Sigmoid colon (tissue), 6 donors: ENCODE measurements at regions not wholly inside any gene's neighbourhood (a gene's known extent, or its start where the extent isn't known, plus 50 kb on each side); places are given as distances from the start of the nearest gene placed in this dataset.

Experiments
- DNase-seq: peaks from one replicate; pipeline ENCODE4 v3.0.0-alpha.2; 2019
- H3K27ac ChIP-seq, 4 donors: fragments of 200-600 bp; sonication (generic); one replicate each; pipeline ENCODE4 v1.5.1; 2016 to 2019; ENCODE audit warnings: mild to moderate bottlenecking in 1 of 4
- H3K27me3 ChIP-seq, 3 donors: fragments of 200-600 bp; sonication (generic); one replicate each; pipeline ENCODE4 v1.5.1; 2019; ENCODE audit warnings: mild to moderate bottlenecking in 1 of 3
- H3K36me3 ChIP-seq, 4 donors: fragments of 200-600 bp; sonication (generic); one replicate each; pipeline ENCODE4 v1.5.1; 2016 to 2019
- H3K4me1 ChIP-seq, 4 donors: fragments of 200-600 bp; sonication (generic); one replicate each; pipeline ENCODE4 v1.5.1; 2017 to 2019
- H3K4me3 ChIP-seq, 4 donors: fragments of 200-600 bp; sonication (generic); one replicate each; pipeline ENCODE4 v1.5.1; 2017 to 2019; ENCODE audit warnings: mild to moderate bottlenecking in 2 of 4, moderate library complexity in 1 of 4
- H3K9me3 ChIP-seq, 4 donors: fragments of 200-600 bp in 3 of 4; sonication (generic) in 3 of 4; one replicate each; pipeline versions ENCODE4 v1.5.1 to v1.6.1; 2013 to 2019
- EP300 ChIP-seq, 4 donors: sonication (generic); formaldehyde crosslinking; IDR thresholded peaks; one replicate each; pipeline ENCODE4 v1.6.1; 2017; ENCODE audit warnings: antibody characterized with exemption in 4 of 4
- POLR2A ChIP-seq, 2 donors: fragments of 450-650 bp; IDR thresholded peaks; one replicate each; pipeline ENCODE4 v1.6.1; 2016; ENCODE audit warnings: antibody characterized with exemption in 2 of 2, mild to moderate bottlenecking in 2 of 2, moderate library complexity in 2 of 2
- POLR2AphosphoS5 ChIP-seq, 4 donors: sonication (generic); formaldehyde crosslinking; IDR thresholded peaks; one replicate each; pipeline ENCODE4 v1.6.1; 2017; ENCODE audit warnings: antibody characterized with exemption in 4 of 4
- WGBS, 2 donors: extraction: QIAGEN DNeasy Blood & Tissue Kit; methylation state at CpG; one replicate each; pipeline ENCODE4 v1.1.7; 2013; 5-methylcytosine and 5-hydroxymethylcytosine counted together
- intact Hi-C: fragments of 100-400 bp; cut with DNase I; formaldehyde crosslinking; loops from one replicate; pipeline ENCODE4 v1.15.1; 2023
- TF ChIP-seq, protein P1 (sequence below), 4 experiments: fragments of 450-650 bp in 3 of 4; fragments of 200-600 bp in 1 of 4; IDR thresholded peaks; one replicate each; pipeline ENCODE4 v1.5.1; 2016 to 2019; ENCODE audit warnings: antibody characterized with exemption in 4 of 4, mild to moderate bottlenecking in 3 of 4, moderate library complexity in 2 of 4
- donor health status: healthy with polysubstance abuse.
- donor health status: healthy.

DNA sequence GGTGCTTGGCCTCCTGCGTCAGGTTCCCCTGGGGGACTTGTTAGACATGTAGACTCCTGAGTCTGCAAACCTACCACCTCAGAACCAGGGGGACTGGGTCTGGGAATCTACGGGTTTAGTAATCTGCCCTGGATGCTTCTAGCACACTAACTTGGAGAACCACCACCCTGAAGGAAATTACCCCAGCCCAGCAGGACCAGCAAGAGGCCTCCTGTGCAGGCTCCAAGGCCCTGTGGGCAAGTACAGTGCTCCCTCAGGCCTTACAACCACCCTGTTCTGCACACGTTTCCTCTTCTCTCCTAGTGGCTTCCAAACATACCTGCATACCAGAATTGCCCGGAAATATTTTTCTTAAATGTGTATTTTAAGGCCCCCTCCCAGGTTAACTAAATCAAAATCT lies 423.0 kb downstream of the FUT8 start:
- Histone ChIP-seq H3K36me3 (no peaks in the 10 kb centered on the region), H3K27me3 (no peaks in the 10 kb centered on the region), H3K27ac (no peak overlapping the region), H3K4me3 (no peak overlapping the region), H3K9me3 (no peaks in the 10 kb centered on the region), H3K4me1 (peaks cover 0 to 7% (median 3%) of the 10 kb centered on the region in 4 donors)
- intact Hi-C loops: no loop called here
- WGBS, 2 donors: 93% methylated on average over 4 of the region's 4 CpGs
- TF ChIP-seq, protein P1, sequence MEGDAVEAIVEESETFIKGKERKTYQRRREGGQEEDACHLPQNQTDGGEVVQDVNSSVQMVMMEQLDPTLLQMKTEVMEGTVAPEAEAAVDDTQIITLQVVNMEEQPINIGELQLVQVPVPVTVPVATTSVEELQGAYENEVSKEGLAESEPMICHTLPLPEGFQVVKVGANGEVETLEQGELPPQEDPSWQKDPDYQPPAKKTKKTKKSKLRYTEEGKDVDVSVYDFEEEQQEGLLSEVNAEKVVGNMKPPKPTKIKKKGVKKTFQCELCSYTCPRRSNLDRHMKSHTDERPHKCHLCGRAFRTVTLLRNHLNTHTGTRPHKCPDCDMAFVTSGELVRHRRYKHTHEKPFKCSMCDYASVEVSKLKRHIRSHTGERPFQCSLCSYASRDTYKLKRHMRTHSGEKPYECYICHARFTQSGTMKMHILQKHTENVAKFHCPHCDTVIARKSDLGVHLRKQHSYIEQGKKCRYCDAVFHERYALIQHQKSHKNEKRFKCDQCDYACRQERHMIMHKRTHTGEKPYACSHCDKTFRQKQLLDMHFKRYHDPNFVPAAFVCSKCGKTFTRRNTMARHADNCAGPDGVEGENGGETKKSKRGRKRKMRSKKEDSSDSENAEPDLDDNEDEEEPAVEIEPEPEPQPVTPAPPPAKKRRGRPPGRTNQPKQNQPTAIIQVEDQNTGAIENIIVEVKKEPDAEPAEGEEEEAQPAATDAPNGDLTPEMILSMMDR (IDR thresholded peaks at IDR 0.05): no peak
- no peak for TF ChIP-seq POLR2AphosphoS5 (IDR thresholded peaks at IDR 0.05)
- no peak for TF ChIP-seq POLR2A (IDR thresholded peaks at IDR 0.05)
- TF ChIP-seq EP300 (IDR thresholded peaks at IDR 0.05): no peak
- DNase-seq: no peak

DNA sequence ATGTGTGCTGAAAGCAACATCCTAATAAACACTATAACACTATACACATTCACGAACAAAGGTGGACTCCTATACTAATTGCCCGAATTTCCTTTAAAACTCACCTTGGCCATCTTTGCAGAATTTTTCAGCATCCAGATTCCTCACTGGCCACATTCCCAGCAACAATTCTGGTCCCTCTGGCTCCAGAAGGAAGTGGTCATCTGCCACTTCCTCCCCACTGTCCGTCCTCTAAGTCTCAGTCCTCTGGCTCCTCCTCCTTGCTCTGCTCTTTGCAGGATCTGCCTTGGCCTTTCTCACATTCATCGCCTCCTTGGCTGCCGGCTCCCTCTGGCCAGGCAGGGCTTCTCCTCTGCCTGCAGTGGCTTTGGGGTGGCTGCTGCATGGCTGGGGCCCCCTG lies 426.0 kb downstream of the FUT8 start:
- Histone ChIP-seq H3K4me3 (no peak overlapping the region), H3K27me3 (no peaks in the 10 kb centered on the region), H3K27ac (no peak overlapping the region), H3K36me3 (no peaks in the 10 kb centered on the region), H3K4me1 (peaks cover 0 to 12% (median 8%) of the 10 kb centered on the region in 4 donors), H3K9me3 (no peaks in the 10 kb centered on the region)
- intact Hi-C loops: no loop called here
- no peak for DNase-seq
- no peak for TF ChIP-seq POLR2A (IDR thresholded peaks at IDR 0.05)
- TF ChIP-seq, protein P1 (IDR thresholded peaks at IDR 0.05): no peak
- no peak for TF ChIP-seq EP300 (IDR thresholded peaks at IDR 0.05)
- no peak for TF ChIP-seq POLR2AphosphoS5 (IDR thresholded peaks at IDR 0.05)
- 85 to 88% methylated on average over 5 of the region's 5 CpGs for WGBS, 2 donors

DNA sequence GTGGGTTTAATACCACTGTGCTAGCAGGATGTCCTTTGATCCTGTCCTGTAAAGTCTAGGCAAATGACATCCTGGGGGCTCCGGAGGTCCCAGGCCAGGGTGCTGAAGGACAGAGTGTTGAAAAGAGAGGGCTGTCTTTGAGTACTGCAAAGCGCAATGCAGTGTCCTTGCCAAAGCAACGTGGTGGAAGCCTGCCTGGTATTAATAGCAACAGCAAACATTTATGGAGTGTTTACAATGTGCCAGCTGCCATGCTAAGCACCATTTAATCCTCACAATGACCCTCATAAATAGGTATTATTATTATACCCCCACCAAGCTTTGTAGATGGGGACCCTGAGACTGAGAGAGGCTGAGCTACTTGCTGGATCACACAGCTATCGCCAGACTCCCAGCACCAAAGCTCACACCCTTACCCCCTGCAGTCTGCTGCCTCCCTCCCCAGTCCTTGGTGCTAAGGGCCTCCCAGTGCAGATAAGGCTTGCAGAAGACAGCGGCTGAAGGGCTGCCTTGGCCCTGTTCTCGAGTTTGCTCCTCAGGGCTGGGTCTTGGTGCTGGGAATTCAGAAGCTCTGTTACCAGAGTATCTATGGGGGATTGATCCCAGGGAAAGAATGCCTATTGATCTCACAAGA lies 427.7 kb downstream of the FUT8 start:
- H3K9me3 ChIP-seq: no peaks in the 10 kb centered on the region
- H3K4me3 ChIP-seq: no peak overlapping the region
- TF ChIP-seq, protein P1 (IDR thresholded peaks at IDR 0.05): no peak
- TF ChIP-seq EP300 (IDR thresholded peaks at IDR 0.05) (no peak), POLR2AphosphoS5 (IDR thresholded peaks at IDR 0.05) (no peak), POLR2A (IDR thresholded peaks at IDR 0.05) (no peak)
- WGBS, 2 donors: 78 to 83% methylated on average over 6 of the region's 6 CpGs
- intact Hi-C loops: no loop called here
- H3K27me3 ChIP-seq: no peaks in the 10 kb centered on the region
- H3K4me1 ChIP-seq: peaks cover 0 to 12% (median 8%) of the 10 kb centered on the region in 4 donors
- H3K36me3 ChIP-seq: no peaks in the 10 kb centered on the region
- DNase-seq: no peak
- no peak overlapping the region for H3K27ac ChIP-seq

DNA sequence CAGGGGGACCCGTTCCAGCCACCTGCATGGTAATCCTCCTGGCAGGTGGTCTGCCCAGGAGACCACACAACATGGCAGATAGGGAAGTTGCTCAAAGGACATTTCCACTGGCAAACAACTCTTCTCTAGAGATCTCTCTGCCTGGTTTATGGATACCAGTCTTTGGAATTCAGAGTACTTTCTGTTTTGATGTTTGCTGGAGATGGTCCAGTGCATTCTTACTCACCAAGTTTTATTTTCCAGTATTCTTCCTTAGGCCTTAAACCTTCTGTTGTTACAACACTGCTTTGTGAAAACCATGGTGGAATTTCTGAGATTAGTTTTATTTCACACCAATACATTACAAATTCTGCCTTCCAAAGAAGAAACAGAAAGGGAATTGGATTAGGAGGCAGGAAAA lies 428.3 kb downstream of the FUT8 start:
- intact Hi-C loops: no loop called here
- TF ChIP-seq POLR2A (IDR thresholded peaks at IDR 0.05) (no peak), POLR2AphosphoS5 (IDR thresholded peaks at IDR 0.05) (no peak), EP300 (IDR thresholded peaks at IDR 0.05) (no peak)
- TF ChIP-seq, protein P1 (IDR thresholded peaks at IDR 0.05): no peak
- WGBS, 2 donors: 78 to 84% methylated on average over 1 of the region's 1 CpG
- no peaks in the 10 kb centered on the region for H3K27me3 ChIP-seq
- no peaks in the 10 kb centered on the region for H3K36me3 ChIP-seq
- no peak overlapping the region for H3K4me3 ChIP-seq
- H3K9me3 ChIP-seq: no peaks in the 10 kb centered on the region
- no peak overlapping the region for H3K27ac ChIP-seq
- no peak for DNase-seq
- H3K4me1 ChIP-seq: peaks cover 0 to 12% (median 8%) of the 10 kb centered on the region in 4 donors
